Fibroblast of lung (primary cell): ENCODE measurements at regions not wholly inside any gene's neighbourhood (a gene's known extent, or its start where the extent isn't known, plus 50 kb on each side); places are given as distances from the start of the nearest gene placed in this dataset.
A peak's percentile ranks its signal among the peaks of the same experiment; 100 is the strongest.

Experiments used
- DNase-seq, 2 donors: peaks; one replicate each; pipeline versions ENCODE4 v3.0.0 to v3.0.0-alpha.2; 2010; ENCODE audit warnings: low read depth in 2 of 2
- H2AFZ ChIP-seq: 2 replicates; pipeline ENCODE4 v1.5.1; 2012; ENCODE audit warnings: low read length, control low read depth, inconsistent platforms
- H3K27ac ChIP-seq: 2 replicates; pipeline ENCODE4 v1.5.1; 2011; ENCODE audit warnings: low read length, control low read depth; ENCODE audit not compliant: insufficient read depth
- H3K27me3 ChIP-seq: 2 replicates; pipeline ENCODE4 v1.5.1; 2011; ENCODE audit warnings: mild to moderate bottlenecking, low read length; ENCODE audit not compliant: control insufficient read depth, insufficient read depth
- H3K36me3 ChIP-seq: 2 replicates; pipeline ENCODE4 v1.5.1; 2011; ENCODE audit warnings: low read length; ENCODE audit not compliant: control insufficient read depth, insufficient read depth
- H3K4me1 ChIP-seq: 2 replicates; pipeline ENCODE4 v1.5.1; 2011; ENCODE audit warnings: low read length; ENCODE audit not compliant: control insufficient read depth, insufficient read depth; ENCODE audit errors: extremely low read depth
- H3K4me2 ChIP-seq: 2 replicates; pipeline ENCODE4 v1.5.1; 2011; ENCODE audit warnings: low read length, control low read depth; ENCODE audit not compliant: insufficient read depth; ENCODE audit errors: extremely low read depth
- H3K4me3 ChIP-seq, 4 experiments: fragments of 200-600 bp in 1 of 4; sonication (generic) in 1 of 4; replicated peaks in 1 of 4; 2 replicates each; pipeline ENCODE4 v1.5.1; 2011 to 2016; ENCODE audit warnings: low read length in 4 of 4, low read depth in 3 of 4, mild to moderate bottlenecking in 3 of 4, control low read depth in 2 of 4, inconsistent platforms in 1 of 4, mixed read lengths in 1 of 4; ENCODE audit not compliant: insufficient read depth in 1 of 4; ENCODE audit errors: control extremely low read depth in 1 of 4
- H3K79me2 ChIP-seq: 2 replicates; pipeline ENCODE4 v1.5.1; 2012; ENCODE audit warnings: mild to moderate bottlenecking, low read length, inconsistent platforms; ENCODE audit not compliant: control insufficient read depth, insufficient read depth
- H3K9ac ChIP-seq: 2 replicates; pipeline ENCODE4 v1.5.1; 2011; ENCODE audit warnings: mild to moderate bottlenecking, low read length, control low read depth; ENCODE audit not compliant: insufficient read depth
- H3K9me3 ChIP-seq: 2 replicates; pipeline ENCODE4 v1.5.1; 2012; ENCODE audit warnings: low read depth, low read length; ENCODE audit not compliant: control insufficient read depth, insufficient read depth
- H4K20me1 ChIP-seq: 2 replicates; pipeline ENCODE4 v1.5.1; 2011; ENCODE audit warnings: low read length; ENCODE audit not compliant: control insufficient read depth, insufficient read depth; ENCODE audit errors: extremely low read depth
- CTCF ChIP-seq, 2 donors: IDR thresholded peaks in 1 of 2; conservative IDR thresholded peaks in 1 of 2; 1 replicate in 1 of 2; 2 replicates in 1 of 2; pipeline ENCODE4 v1.5.1; 2011 to 2012; ENCODE audit warnings: low read length in 2 of 2, control low read depth in 1 of 2, inconsistent platforms in 1 of 2, low read depth in 1 of 2, mild to moderate bottlenecking in 1 of 2
- EZH2 ChIP-seq: IDR thresholded peaks from 2 replicates; pipeline ENCODE4 v1.5.1; 2012; ENCODE audit warnings: low read length, control low read depth, mild to moderate bottlenecking; ENCODE audit errors: missing control alignments

- no peaks in the 10 kb centered on the region for H3K79me2 ChIP-seq
- H3K9me3 ChIP-seq: no peaks in the 10 kb centered on the region
- no peak overlapping the region for H2AFZ ChIP-seq
- H3K4me2 ChIP-seq: no peak overlapping the region
- no peaks in the 10 kb centered on the region for H3K4me1 ChIP-seq
- no peaks in the 10 kb centered on the region for H3K27me3 ChIP-seq
- no peak overlapping the region for H3K27ac ChIP-seq
- no peaks in the 10 kb centered on the region for H4K20me1 ChIP-seq
- H3K4me3 ChIP-seq: no peak overlapping the region
- no peak overlapping the region for H3K9ac ChIP-seq
- TF ChIP-seq EZH2 (no peak), CTCF (conservative IDR thresholded peaks at IDR 0.05 in 1 of 2, IDR thresholded peaks at IDR 0.05 in 1 of 2; ENCODE audit: low read depth in 1 of 2, low read length in 2 of 2) (no peak)
- DNase-seq: no peak
- no peaks in the 10 kb centered on the region for H3K36me3 ChIP-seq
Measured at GRCh38 chr1:194273660-194274059, 1087.2 kb upstream of the B3GALT2 start.

- Histone ChIP-seq H3K4me3 (no peak overlapping the region), H3K27ac (no peak overlapping the region), H3K9ac (no peak overlapping the region), H3K79me2 (no peaks in the 10 kb centered on the region), H3K4me2 (no peak overlapping the region), H3K36me3 (no peaks in the 10 kb centered on the region), H3K27me3 (no peaks in the 10 kb centered on the region), H3K9me3 (no peaks in the 10 kb centered on the region), H3K4me1 (no peaks in the 10 kb centered on the region), H2AFZ (no peak overlapping the region), H4K20me1 (no peaks in the 10 kb centered on the region)
- TF ChIP-seq CTCF (conservative IDR thresholded peaks at IDR 0.05 in 1 of 2, IDR thresholded peaks at IDR 0.05 in 1 of 2; ENCODE audit: low read depth in 1 of 2, low read length in 2 of 2) (no peak), EZH2 (no peak)
- DNase-seq: peak; percentile 9 to 49
Measured at GRCh38 chr1:194268839-194269238, 1082.4 kb upstream of the B3GALT2 start.

GRCh38 chr1:194267021-194267420 is 1080.6 kb upstream of the B3GALT2 start:
- no peak overlapping the region for H3K4me2 ChIP-seq
- H3K79me2 ChIP-seq: no peaks in the 10 kb centered on the region
- DNase-seq: no peak
- H3K27ac ChIP-seq: no peak overlapping the region
- H2AFZ ChIP-seq: no peak overlapping the region
- no peak overlapping the region for H3K9ac ChIP-seq
- no peaks in the 10 kb centered on the region for H3K4me1 ChIP-seq
- no peak for TF ChIP-seq EZH2
- no peak for TF ChIP-seq CTCF (conservative IDR thresholded peaks at IDR 0.05 in 1 of 2, IDR thresholded peaks at IDR 0.05 in 1 of 2; ENCODE audit: low read depth in 1 of 2, low read length in 2 of 2)
- H3K36me3 ChIP-seq: no peaks in the 10 kb centered on the region
- H3K9me3 ChIP-seq: no peaks in the 10 kb centered on the region
- H3K4me3 ChIP-seq: no peak overlapping the region
- no peaks in the 10 kb centered on the region for H3K27me3 ChIP-seq
- H4K20me1 ChIP-seq: no peaks in the 10 kb centered on the region
